ENCODE measurements at regions not wholly inside any gene's neighbourhood (a gene's known extent, or its start where the extent isn't known, plus 50 kb on each side); places are given as distances from the start of the nearest gene placed in this dataset.

DNA sequence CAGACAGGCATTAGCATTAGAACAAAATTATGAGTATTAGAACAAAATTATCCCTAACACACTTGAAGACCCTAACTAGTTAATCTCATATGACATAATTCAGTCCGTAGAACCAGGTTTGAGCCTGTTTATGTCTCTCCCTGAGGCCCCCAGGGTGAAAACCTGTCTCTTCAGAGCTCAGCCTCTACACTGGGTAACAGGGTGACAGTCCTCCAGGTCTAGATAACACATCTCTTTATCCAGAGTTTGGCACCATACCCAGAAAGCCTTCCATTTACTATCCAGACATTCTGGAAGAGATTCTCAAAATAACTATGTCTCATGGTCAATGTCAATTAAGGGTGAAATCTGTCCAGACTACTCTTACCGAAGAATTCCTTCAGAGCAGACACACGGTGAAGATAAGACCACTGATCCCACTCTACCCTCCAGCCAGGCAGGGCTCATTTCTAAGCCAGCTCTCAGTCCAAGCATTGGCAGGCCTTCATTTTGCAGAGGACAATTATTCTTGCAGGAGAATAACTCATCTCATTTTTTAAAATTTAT is 1195.3 kb downstream of the EFNB2 start:
- DNase-seq (ENCODE audit: low read depth in 2 of 3, low spot score in 1 of 3), result no peak

DNA sequence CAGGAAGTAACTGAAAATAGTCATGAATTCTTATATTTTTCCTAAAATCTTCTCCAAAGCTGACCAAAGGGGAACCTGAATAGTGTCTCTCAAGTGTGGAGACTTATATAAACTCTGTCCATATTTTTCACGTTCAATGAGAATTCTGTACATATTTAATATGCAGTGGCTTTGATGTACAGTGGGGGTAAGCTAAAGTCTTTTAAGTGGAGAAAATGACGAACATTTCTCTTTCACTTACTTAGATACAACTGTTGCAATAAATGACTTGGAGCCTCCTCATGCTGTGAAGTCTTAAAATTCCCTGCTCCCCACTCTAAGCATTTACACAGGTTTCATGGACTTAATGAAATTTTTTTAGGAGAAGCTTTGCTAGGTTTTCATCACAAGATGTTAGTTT is 1196.7 kb downstream of the EFNB2 start:
- no peak for DNase-seq (ENCODE audit: low read depth in 2 of 3, low spot score in 1 of 3)

DNA sequence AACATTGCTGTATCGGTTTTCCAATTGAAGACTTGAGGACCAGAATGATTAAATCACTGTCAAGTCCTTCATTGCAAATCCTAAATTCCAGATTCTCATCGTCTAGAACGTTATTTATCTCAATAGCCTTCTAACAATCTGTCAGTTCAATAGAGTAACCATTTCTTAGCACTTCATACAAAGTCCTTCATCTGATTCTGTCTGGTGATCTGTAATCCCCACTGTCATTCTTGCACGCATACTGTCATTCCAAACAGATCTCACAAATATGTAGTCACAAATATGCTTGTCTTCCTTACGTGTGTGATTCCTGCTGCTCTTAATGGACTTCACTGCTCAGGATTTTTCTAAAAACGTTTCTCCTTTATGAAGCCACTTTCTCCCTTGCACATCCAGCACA is 1197.5 kb downstream of the EFNB2 start:
- DNase-seq (ENCODE audit: low read depth in 2 of 3, low spot score in 1 of 3), result no peak

DNA sequence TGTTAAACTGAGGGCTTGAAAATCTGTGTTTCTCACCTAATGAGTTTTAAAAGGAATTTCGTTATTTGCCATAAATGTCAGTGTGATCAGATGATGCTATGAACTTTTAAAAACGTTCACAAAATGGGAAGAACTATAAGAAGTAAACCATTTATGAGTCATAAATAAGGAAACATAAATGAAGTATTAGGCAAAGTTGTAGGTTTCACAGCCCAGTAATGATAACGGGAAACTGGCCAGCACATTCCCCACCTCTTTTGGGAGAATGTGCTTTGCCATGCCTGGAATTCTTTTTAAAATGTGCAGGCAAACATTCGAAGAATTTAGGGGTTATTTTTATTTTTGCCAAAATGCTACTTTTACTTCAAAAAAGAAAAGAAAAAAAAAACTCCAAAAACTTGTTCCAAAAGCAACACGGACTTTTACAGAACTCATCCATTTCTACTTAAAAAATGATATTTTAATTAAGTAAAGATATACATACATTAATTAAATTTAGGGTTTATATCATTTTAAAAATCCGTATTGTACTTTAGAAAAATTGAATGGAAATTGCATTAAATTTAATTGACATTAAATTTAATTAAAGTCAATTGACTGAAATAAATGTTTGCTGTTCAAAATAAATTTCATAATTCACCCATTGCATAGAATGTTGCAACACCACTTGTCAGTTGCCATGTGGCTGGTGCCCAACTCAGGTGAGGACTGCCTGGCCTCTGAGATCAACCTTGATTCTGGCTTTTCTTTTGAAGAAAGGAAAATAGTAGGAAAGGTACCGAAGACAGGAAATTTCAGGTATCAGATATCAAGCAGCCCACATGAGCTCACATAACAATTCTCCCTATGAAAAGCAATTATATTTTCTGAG is 1198.5 kb downstream of the EFNB2 start:
- DNase-seq (ENCODE audit: low read depth in 2 of 3, low spot score in 1 of 3), result no peak

DNA sequence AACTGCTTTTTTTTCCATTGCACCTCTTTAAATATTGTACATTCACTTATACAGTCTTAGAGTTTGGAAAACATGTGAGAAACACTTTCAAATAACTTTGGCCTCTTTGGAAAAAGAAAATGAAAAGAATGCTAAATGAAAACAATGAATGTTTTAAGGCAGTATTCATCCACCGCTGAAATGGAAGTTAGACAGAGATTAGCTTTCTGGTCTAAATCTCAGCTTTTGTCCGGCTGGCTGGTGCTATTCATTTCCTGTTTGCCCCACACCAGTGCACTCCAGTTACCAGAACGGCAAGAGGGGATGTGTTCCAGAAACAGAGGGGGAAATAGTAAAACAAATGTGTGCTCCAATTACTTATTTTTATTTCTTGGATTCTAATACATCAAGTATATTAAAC is 1201.3 kb downstream of the EFNB2 start:
- DNase-seq (ENCODE audit: low read depth in 2 of 3, low spot score in 1 of 3), result no peak

DNA sequence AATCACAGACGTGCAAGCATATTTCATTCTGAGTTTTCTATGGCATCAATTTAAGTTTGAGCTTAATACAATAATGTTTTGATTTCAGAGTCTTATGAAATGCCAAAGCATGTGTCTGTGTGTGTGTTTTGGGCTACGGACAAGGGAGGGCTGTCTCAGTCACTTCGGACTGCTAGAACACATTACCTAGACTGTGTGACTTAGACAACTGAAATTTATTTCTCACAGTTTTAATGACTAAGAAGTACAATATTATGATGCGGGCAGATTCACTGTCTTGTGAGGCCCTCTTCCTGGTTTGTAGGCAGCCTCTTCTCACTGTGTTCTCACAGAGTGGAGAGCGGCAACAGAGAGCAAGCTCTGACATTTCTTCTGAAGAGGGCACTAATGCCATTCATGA is 1202.0 kb downstream of the EFNB2 start:
- DNase-seq (ENCODE audit: low read depth in 2 of 3, low spot score in 1 of 3), result no peak

DNA sequence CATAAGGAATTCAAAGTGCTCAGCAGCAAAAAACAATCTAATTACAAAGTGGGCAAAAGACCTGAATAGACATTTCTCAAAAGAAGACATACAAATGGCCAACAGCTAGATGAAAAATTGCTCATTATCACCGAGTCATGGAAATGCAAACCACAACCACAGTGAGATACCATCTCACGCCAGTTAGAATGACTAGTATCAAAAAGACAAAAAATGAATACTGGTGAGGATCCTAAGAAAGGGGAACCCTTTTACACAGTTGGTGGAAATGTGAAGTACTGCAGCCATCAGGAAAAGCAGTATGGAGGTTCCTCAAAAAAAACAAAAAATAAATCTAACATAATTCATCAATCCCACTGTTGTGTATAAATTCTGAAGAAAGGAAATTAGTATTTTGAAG is 1206.1 kb downstream of the EFNB2 start:
- DNase-seq (ENCODE audit: low read depth in 2 of 3, low spot score in 1 of 3), result no peak

DNA sequence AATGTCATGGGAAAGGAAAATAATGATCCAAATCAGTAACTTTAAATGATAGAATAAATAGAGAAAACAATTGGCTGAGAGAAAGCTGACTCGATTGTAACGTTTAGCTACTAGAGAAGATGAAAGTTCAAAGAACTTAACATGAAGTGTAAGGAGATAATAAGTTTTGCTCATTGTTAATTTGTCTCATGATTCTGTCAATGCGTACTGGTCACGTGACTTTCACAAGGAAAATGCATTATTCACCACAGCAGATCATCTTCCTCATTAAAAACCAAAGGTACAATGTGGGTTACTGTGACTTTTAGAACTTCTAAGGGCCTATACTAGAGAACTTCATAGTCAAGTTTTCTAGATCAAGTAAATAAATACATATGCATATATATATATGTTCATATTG is 1207.2 kb downstream of the EFNB2 start:
- no peak for DNase-seq (ENCODE audit: low read depth in 2 of 3, low spot score in 1 of 3)

DNA sequence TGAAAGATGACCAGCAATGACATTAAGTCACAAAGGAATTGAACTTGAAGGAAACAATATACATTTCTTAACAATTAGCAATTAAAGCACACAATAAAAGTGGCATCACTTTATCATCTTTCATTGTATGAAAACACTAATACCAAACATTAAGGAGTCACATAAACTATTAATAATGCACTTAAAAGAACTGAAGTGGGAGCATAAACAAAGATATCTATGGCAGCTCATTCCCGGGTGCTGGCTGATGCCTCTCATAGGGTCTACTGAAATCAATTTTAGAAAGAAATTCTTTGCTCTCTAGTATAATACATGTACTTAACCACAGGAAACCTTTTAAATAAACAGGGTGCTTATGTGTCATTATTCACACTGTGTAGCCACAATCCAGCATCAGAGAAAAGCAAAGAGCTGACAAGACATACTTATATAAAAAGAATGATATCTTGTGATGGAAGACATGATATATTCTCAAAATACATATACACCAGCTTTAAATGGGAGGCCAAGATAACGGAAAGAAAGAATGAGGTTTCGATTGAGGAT is 1207.8 kb downstream of the EFNB2 start:
- no peak for DNase-seq (ENCODE audit: low read depth in 2 of 3, low spot score in 1 of 3)

DNA sequence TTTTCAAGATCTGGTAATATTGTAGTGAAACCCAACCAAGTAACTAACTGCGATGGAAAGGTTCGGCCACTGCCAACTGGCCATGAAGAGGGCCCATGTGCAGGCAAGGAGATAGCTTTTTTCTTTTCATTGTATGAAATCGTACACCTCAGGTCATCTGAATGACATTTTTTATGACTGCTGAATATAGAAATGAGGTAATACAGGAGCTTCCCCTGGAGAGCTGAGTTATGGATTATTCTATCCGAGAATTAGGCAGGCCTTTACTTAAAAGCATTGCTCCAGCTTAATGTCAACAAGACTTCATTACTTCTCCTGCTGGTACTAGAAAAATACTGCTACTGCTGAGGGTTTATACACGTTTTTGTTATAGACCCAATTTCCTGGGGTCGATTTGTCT is 1215.6 kb downstream of the EFNB2 start:
- DNase-seq (ENCODE audit: low read depth in 2 of 3, low spot score in 1 of 3), result no peak

DNA sequence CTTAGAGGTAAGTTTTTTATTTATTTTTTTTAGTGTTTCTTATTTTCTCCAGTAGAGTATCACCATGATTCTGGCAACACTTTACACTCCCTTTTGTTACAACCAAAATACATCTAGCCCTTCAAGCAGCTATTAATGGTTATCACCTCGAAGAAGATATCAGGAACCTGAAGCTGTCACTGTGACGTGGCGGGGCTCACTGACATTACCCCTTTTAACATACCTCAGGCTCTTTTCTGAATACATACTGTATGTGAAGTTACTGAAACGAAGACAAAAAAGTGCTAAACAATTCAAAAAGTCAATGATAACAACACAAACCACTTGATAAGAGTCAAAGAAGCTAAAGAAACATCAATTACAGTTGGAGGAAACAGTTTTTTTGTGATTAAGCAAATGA is 1218.7 kb downstream of the EFNB2 start:
- DNase-seq (ENCODE audit: low read depth in 2 of 3, low spot score in 1 of 3), result no peak

DNA sequence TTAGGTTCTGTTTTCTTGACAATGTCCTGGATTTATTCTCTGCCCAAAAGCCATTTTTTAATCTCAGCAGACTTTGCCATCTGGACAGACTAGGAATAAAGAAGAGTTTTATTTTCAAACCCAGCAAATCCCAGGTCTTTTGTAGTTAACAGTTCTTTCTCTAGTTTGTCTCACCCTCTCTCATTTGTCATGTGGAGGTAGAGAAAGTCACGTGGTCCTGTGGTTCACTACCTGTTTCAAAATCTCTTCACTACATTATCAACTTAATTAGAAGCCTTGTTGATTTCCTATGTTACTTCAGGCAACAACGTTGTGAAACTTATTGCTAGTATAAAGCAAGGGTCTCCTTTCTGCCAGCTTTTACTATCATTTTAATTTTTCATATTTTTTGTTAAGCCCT is 1222.6 kb downstream of the EFNB2 start:
- no peak for DNase-seq (ENCODE audit: low read depth in 2 of 3, low spot score in 1 of 3)

DNA sequence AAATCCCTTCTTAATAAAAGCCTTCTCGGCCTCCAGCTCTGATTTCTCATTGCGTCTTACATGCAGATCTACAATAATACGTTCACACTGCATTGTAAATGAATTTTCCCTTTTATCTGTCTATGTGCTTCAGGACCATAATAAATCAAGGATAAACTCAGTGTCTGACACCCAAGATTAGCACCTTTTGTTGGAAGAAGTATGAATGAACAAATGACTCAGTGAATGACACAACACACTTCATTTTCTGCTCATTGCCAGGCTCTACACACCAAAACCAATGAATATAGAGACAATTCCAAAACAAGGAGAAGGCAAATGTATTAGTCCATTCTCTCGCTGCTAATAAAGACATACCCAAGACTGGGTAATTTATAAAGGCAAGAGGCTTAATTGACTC is 1224.4 kb downstream of the EFNB2 start:
- no peak for DNase-seq (ENCODE audit: low read depth in 2 of 3, low spot score in 1 of 3)

DNA sequence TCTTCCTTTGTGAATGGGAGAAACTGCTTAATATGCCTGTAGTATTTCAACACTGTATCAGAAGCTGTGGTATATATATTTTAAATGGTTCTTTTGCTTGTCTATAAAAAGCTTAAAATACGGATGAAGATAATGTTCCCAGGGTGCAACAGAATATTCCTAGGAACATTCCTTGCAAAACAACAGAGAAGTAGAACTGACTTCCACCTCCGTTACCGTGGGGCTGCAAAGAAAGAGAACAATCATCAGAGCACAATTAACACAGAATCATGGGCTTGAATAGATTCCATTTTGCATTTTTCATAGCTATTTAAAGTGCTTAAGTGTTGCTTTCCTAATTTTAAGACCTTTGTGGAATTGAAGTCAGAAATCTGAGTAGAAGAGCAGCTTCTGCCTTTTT is 1227.7 kb downstream of the EFNB2 start:
- no peak for DNase-seq (ENCODE audit: low read depth in 2 of 3, low spot score in 1 of 3)

DNA sequence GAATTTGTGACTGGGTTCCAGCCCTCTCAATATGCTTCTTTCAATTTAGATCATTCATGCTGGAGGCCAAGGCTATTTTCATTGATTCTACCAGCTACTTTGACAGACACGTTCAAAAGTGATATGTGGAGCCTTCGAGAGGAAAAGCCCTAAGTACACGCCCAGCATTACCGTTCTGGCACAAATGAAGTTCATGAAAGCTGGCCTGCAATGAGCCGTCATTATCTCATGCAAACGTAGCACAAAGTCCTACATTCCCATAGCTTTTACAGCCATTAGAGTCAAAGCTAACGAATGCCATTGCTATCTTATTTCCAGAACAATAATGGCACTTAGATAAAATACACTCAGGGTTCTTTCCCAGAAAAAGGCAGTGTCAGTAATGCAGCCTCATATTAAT is 1237.6 kb downstream of the EFNB2 start:
- DNase-seq (ENCODE audit: low read depth in 2 of 3, low spot score in 1 of 3), result no peak

DNA sequence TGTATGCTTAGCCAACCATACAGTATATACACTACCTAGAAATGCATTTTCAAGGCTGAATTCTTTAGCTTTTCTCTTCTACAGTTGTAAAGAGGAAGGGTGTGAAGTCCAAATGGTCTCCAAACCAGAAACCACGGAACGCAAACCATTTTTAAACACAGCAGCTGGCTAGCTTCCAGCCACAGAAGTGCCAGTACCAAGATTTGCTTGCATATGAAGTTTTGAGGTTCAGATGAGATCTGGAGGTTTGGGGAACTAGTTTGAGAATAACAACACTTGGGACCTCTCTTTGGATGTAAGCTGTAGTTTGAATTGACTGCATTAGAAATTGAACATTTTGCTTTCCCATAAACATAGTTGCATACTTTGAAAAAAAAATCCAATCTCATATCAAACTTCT is 1243.5 kb downstream of the EFNB2 start:
- no peak for DNase-seq (ENCODE audit: low read depth in 2 of 3, low spot score in 1 of 3)

DNA sequence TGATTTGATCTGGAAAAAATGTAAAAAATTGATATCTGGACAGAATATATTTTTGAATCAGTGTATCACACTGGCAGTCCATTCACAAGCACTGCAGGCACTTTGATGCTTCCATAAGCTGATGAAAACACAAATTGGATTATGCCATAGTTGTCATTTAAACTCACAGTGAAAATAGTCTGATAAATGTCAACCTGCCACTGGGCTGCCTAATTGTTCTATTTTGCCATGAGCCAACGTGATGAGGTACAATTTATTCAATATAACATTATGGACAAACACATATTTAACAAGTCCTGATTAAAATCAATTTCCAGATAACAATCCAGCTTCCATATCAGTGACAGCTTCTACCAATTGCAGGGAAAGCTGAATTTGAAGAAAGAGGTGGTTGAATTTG is 1244.9 kb downstream of the EFNB2 start:
- no peak for DNase-seq (ENCODE audit: low read depth in 2 of 3, low spot score in 1 of 3)

DNA sequence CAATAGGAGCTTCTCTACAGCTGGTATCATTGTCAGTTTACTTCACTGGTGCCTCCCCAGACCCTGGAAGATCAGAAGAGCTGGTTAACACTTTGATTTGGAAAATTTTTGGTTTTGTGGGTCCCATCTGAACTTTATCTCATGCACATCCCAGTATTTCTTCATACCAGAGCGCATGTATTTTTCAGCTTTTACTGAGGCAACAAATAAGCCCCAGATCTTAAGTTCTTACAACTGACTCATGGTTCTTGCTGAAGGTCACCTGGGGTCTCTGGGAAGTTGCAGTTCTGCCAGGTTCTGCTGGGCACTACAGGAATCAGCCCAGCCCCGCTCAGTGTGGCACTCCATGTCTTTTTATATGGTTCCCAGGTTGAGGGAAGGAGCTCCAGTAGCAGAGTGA is 1249.9 kb downstream of the EFNB2 start:
- DNase-seq (ENCODE audit: low read depth in 2 of 3, low spot score in 1 of 3), result no peak

DNA sequence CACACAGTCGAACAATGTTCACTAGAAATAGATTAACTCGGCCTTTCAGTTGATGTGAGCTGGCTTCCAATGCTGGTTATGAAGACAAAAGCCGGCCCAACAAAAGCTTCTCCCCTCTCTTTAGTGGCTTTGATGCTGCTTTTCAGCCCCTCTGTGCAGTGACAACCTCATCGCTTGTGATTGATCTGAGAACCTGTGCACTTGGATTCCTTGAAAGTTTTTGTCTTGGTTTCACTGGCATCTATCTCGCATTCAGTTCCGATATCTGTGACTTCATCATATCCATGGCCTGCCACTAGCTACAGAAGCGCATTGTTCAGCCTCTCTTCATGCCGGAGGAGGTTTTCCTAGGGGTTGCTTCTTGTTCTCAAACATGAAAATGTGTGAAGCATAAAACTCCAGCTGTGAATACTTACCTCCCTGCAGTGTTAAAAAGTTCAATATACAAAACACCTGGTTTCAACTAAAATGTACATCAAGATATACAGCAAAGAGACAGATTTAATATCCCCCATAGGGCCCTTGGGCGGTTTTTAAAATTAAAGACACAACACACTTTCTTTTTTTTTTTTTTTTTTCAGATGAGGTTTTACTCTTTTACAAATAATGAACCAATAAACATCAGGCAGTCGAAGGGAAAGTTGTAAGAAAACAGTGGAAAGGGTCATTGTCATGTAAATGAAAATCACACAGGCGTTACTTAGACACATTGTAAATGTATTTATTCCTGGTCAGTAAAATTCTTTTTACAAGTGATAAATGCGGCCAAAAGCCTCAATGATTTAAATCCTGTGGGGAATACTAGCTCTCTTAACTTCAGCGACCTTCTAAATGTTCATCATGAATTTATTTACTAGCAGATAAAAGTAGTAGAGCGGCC is 1252.8 kb downstream of the EFNB2 start:
- no peak for DNase-seq (ENCODE audit: low read depth in 2 of 3, low spot score in 1 of 3)

DNA sequence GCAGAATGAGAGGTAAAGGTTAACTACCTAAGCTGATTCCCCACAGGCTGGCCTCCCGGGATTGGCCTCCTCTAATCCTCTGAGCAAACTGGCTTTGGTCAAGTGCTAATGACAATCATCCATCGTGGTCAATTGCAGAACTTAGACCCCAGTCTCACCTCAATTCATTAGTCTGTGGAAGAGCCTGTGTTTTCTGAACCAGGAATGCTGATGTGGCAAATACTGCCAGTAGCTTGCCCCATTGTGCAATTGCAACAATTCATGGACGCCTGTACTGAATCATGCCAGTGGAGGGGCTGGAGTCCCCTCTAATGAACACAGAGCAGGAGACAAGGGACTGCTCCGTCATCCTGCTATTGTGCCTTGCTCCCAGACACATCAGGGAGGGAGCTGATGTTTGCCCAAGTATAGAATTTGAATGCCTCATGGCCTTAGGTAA is 1256.5 kb downstream of the EFNB2 start:
- no peak for DNase-seq (ENCODE audit: low read depth in 2 of 3, low spot score in 1 of 3)

DNA sequence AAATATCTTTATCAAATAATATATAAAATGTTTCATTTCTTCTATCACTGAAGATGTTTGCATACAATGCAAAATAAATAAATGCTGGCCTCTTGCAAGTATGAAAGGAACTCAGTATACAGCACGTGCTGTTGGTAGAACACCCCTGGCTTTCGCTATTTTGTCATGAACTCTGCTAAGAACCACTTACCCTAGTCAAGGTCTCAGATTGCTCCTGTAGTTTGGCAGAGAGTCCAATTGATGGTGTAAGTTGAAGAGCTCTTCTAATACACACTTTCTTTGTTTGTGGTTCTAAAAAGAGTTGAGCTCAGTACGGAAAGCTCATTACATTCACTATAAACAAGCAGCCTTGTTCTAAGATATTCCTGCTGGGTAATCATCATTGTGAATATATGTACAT is 1258.9 kb downstream of the EFNB2 start:
- DNase-seq (ENCODE audit: low read depth in 2 of 3, low spot score in 1 of 3), result no peak
